ENCODE measurements at regions not wholly inside any gene's neighbourhood (a gene's known extent, or its start where the extent isn't known, plus 50 kb on each side); places are given as distances from the start of the nearest gene placed in this dataset.
"Not testable (repeated sequence)": the region's sequence is repeated elsewhere in the genome, so short reads cannot be mapped to it uniquely, and the experiment has no call there.

DNA sequence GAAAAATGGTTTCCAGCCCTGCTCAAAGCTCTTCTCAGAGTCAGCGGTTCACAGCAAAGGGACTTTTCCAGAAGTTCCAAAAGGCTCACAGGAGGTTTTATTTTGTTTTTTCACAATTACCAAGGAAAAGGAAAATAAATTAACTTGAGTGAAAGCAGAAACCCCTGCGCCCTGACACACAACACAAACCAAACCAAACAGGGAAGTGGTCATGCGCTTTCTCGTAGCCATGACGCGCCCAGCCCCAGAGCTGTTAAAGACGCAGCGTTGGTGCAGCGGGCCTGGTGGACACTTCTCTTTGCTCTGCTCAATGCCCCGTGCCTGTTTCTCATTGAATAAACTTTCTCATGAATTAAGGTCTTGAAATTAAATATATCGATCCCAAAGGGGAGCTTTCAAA, 134.4 kb upstream of the LYZL2 start:
- peak; percentile 37 for DNase-seq

DNA sequence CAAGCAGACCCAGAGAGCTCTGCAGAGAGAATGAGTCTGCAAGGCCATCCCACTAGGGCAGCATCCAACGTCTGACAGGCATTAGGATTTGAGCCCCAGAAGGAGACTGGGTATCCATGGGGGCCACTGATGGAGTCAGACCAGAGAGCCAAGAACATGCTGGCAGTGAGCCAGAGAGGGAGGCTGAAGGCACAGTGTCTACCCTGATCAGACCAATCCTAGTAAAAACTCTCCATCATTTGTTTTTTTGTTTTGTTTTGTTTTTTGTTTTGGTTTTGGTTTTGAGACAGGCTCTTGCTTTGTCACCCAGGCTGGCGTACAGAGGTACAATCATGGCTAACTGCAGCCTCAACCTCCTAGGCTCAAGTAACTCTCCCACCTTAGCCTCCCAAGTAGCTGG, 133.1 kb upstream of the LYZL2 start:
- DNase-seq = no peak

DNA sequence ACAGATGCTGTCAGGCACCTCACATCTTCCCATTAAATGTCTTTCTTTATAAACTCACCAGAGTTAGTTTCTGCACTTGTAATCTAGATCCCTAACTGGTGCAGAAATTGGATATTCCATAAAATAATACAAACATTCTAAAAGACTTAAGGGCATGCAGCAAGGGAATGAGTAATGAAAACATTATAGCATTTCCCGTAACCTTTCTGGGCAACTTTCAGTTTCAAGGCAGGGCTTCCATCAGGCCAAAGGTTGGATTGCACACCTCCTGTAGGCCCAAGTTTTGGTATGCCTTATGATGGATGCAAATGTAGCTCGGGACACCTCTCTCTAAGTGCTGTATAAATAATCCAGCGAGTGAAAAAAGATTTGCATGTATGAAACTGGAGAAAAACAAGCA, 129.9 kb upstream of the LYZL2 start:
- no peak for DNase-seq

DNA sequence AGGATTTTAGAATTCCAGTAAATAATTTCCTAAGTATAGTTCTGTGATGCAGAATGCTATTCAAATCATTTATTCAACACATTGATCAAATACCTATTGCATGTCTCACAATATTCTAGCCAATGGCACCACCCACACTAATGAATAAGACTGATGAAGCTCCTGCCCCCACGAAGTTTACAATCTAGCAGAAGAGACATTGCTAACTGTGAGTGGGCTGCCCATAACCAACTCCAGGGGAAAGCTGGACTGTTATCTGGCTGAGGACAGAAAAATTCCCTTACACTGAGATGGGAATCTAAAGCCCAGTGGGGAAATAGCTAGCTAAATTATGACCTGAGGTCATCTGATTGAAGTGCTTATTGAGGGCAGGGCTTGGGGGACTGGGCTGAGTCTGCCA, 128.8 kb upstream of the LYZL2 start:
- DNase-seq = no peak

DNA sequence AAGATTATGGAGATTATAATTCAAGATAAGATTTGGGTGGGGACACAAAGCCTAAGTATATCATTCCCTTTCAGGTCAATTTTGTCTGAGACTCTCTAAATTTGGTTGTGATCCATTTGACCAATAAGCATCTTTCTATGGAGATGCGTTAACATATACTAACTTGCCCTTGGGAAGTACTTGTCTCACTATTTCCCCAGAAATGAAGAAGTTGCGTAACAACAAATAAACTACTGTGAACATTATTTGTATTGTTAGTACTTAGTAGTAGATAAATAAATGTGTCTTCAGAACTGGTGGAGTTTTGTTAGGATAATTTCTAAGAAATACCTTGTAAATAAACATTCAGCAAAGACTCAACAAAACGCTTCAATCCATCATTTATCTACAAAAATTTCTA, 127.3 kb upstream of the LYZL2 start:
- DNase-seq = no peak

DNA sequence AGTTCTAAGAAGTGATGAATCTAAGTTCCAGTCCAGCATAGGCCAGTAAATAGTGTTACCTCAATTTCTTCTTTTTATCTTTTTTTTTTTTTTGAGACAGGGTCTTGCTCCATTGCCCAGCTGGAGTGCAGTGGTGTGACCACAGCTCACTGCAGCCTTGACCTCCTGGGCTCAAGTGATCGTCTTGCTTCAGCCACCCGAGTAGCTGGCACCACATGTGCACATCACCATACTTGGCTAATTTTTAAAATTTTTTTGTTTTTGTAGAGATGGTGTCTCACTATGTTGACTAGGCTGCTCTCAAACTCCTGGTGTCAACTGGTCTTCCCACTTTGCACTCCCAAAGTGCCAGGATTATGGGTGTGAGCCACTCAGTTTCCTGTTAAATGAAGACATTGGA, 126.6 kb upstream of the LYZL2 start:
- DNase-seq = no peak

DNA sequence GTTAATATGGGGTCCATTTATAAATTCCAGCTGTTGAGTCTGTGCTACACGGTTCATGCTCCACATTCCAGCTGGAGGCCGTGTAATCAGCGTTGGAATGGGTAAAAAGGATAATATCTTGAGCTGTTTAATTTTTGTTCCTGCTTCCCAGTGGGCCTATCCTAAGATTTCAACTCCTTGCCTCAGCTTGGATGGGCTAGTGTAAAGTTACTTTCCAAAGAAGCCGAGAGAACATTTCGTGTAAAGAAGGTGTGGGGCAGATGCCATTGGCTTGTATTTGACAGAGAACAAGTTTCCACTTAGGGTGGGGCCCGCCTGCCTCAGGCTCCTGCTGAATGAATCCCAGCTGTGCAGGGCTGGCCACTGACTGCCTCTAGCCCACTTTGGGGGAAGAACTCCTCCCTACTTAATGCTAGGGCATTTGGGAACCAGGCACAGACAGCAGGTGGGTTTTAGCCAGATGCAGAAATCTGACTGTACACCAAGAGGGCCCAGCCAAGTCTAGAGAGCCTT, 125.9 kb upstream of the LYZL2 start:
- no peak for DNase-seq

DNA sequence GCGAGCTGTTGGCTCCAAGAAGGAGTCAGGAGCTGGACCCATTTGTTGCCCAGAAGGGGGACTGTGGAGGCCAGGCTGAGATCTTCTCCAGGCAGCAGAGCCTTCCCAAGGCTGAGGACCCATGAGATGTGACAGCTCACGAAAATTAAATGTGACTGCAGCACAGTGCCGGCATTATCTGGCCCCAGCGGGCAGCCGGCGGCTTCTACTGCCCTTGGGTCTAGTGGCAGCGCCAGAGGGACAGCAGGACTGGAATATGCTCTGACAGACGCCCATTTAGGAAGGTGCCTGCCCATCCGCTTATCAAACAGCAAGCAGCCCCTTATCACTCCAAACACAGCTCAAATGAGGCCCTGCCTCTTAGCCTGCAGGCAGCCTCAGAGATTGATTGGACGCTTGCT, 122.9 kb upstream of the LYZL2 start:
- no peak for DNase-seq

DNA sequence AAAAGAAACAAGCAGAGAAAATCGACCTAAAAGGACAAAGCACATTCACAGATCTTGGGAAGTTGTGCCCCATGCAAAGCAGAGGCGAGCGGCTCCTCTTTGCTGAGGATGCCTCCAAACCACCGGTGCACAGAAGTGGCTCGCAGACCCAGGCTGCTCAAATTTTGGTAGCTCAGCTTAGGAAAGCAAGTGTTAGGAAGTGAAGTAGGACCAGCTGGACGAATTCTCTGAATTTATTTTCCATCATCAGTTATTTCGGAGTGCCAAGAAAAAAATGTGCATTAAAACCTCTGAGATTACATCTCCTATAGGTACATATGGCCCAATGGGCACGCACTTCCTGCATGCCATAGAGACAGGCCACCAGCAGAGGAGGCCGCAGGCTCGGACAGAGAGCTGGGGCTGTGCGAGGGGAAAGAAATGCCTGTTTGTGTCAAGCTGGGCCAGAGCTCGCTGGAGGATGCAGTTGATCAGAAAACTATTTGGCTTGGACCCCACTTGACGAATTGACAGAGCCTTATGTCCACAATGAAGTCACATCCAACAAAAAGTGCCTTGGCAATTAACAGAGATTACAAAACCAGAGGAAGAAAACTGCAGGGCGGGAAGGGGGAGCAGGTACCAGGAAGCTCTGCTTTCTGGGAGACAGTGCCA, 122.3 kb upstream of the LYZL2 start:
- DNase-seq = no peak

DNA sequence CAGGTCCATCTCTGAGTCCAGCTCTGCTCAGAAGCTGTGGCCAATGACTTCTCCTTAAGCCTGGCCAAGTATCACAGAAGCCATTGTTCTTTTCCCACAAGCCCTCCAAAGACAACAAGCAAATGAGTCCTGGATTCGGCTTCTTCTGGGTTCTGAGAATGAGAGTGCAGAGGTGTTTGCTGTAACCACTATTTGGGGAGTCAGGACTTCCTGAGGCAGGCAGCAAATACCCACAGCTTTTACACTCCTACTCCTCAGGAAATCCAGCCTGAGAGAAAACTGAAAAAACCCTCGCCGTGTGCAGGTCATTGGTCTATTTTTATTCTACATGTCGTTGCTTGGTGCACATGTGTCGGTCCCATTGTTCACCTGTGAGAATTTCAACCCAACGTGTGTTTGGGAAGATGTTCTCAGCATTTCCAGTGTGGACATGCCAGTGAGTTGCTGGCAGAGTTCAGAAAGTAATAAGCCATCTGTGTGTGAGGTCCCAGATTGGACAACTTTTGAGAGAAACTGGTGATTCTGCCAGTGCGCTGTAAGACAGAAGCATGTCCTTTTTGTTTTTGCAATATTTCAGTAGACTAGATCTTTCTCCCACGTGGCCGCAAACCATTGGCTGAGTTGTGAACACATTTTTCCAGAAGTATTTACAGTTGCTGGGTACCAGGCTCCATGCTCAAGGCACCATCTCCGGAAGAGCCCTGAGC, 121.6 kb upstream of the LYZL2 start:
- no peak for DNase-seq

DNA sequence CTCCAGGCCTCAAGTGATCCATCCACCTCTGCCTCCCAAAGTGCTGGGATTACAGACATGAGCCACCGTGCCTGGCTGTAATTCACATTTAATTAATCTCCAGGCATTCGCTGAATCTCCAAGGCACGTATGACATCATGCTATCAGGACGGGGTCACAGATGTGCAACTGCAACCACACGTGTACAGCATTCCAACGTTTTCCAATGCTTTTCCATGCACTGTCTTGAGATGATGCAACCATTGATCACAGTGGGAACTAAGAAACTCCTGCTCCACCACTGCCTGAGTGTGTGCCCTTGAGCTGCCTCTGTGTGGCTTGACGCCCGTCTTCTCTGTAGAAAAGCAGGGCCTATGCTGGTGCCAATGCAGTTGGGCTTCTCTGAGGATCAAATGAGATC, 119.8 kb upstream of the LYZL2 start:
- no peak for DNase-seq

DNA sequence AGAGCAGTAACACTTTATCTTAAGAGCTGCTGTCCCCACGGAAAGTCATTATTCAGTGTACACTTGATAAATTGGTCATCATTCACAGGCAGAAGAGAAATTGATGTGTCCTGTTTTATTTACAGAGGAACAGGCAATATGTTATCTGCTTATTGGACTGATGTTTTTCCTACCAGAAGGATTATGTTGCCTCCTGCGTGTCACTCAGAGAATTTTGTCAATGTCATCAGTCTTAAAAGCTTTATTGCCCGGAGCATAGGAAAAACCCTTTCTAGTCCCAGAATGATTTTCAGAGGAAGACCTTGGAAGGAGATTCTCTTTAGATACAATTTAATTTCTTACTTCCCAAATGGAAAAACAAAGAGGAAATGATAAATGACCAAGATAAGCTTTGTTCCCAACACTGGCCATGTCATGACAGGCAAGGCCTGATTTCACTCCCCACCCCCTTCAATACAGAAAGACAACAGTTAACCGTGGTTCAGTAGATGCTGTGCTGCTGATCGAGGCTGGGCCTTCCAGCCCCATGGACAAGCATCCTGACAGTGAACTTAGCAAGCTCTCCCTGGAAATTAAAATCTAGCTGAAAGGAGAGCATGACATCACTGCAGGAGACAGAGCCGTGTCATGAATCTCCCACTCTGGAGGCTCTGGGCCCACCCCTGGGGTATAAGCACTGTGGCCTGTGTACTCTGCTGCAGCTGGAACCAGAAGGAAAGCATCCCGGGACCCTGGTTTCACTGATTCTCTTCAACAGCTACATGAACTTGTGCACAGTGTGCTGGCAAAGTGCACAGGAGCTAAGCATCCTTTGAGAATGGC, 118.8 kb upstream of the LYZL2 start:
- DNase-seq = no peak

DNA sequence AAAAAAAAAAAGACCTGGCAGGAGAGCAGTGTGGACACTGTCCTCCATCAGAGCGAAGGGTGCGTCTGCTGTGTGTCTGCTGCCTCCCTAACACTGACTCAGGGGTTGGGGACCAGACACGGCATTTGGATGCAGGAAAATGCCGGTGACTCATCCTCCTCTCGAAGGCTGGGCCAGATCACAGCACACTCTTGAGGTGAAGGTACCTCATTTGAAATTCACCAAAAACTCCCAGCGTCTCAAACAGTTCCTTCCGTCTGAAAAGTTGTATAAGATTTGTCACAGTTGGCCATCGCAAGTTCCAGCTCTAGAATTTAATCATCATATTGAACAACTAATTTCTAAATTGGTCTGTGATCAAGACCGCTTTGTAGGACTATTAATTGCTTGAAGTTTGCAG, 118.1 kb upstream of the LYZL2 start:
- no peak for DNase-seq

DNA sequence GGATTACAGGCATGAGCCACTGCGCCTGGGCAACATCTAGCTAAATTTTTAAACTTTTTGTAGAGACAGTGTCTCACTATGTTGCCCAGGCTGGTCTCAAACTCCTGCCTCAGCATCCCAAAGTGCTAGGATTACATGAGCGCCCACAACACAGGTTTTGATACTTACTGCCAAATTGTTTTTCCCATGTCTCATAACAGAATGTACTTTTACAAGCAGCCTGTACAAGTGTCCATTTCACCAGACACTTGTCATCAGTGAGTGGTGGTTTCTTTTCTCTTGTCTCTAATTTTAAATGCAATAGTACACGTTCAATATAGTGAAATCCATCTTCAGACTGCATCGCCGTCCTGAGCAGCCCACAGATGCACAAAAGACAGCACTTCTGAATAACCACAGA, 116.4 kb upstream of the LYZL2 start:
- no peak for DNase-seq

DNA sequence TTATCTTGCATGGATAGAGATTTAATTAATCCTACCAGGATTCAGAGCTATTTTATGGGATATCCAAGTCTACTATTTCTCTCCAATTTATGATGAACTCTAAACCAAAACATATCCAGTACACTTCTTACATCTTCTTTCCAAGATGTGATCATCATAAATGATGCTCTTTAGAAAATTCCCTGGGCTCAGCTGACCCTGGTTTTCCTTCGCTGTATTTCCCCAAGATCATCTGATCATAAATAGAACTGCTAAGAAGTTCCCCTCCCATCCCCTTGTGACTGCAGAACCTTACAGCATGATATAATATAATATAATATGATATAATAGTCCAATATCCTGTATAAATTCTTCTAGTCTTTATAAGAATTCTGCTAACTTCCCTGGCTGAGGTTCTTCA, 114.6 kb upstream of the LYZL2 start:
- no peak for DNase-seq

DNA sequence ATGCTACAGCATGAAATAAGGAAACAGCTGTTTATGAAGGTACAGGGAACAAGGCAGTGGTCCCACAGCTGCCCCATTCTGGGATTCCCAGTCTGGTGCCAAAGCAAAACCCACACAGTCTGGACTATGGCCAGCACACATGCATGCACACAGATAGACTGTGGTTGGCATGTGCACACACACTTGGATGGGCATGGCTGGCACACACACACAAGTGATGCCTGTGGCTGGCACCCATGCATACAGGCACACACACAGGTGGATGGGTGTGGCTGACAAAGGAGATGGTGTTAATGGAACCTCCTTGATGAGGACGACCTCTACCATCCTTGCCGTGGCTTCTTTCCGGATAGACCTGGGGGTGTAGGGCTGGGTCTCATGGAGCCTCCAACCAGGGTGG, 114.0 kb upstream of the LYZL2 start:
- DNase-seq = no peak

DNA sequence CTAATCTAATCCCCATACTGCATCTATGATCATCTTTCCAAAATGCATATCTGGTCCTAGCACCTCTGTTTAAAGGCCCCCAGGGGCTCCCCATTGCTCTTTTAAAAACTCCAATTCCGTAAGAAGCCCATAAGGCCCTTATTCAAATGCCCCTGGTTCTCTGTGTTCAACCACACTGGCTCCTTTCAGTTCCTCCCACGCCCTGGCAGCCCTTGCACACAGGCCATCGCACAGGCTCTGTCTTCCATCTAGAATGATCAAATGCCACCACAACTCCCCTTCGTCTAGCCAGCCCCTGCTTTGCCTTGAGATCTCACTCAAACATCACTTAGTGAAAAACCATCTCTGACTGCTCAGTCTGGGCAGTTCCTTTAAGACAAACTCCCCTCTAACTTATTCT, 112.9 kb upstream of the LYZL2 start:
- no peak for DNase-seq

DNA sequence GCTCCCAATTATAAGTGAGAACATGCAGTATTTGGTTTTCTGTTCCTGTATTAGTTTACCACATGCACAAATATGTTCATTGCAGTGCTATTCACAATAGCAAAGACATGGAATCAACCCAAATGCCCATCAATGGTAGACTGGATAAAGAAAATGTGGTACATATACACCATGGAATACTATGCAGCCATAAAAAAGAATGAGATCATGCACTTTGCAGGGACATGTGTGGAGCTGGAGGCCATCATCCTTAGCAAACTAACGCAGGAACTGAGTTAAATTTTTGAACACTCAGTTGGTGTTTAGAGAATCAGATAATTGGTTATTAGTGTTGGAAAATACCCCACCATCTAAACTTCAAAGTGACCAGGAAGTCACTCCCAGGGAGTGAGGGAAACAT, 111.2 kb upstream of the LYZL2 start:
- not testable (repeated sequence) for DNase-seq

DNA sequence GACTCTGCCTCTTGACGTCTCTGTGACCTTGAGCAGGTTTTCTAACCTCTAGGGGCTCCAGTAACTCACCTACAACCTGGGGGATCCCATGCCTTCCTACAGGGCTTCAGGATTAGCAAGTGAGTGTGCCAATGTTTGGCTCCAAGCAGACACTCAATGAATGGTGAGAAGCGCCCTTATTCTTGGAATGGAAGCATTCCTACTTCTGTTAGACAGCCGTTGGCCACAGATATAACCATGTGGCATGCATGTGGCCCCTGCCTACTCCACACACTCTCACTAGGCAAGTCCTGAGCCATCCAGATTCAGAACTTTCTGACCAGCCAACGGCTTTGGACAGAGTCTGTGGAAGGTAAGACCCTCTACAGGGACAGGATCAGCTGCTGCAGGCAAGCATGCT, 108.9 kb upstream of the LYZL2 start:
- no peak for DNase-seq

DNA sequence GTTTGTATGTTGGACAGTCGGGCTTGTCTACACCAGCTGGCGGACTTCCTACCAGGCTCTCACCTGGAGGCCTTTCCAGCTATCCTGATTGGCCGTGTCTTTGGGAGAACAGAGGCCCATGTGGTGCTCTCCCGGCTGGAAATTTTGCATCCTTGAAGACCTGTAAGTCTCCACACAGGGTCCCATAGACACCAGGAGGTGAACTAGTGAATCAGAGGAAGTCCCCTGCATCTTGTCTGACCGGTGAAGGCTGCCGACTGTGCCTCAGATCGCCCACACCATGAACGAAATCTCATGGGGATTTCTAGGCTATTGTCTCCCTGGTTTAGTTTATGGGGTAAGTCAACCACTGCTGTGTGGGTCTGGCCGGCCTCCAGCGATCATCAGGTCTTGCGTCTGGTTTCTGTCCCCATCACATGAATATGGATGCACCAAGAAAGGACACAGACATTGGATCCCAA, 108.4 kb upstream of the LYZL2 start:
- no peak for DNase-seq

DNA sequence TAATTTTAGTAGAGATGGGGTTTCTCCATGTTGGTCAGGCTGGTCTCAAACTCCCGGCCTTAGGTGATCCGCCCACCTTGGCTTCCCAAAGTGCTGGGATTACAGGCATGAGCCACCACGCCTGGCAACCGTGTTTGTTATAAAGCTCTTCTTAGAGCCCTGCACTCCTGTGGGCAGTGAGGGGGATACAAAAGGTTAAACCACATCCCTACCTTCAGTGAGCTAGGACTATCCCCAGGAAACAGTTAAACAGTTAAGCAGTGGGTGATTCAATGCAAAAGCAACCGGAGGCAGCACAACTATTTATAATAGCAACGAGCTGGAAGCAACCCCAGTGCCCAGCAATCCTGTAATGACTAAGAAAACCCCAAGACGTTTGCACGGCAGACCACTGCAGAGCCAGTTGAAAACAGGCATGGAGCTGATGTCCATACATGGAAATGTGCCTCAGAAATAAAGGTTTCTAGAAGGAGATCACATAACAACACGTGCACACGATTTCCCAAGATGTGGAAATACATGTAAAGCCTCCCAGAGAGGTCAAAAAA, 107.2 kb upstream of the LYZL2 start:
- no peak for DNase-seq

DNA sequence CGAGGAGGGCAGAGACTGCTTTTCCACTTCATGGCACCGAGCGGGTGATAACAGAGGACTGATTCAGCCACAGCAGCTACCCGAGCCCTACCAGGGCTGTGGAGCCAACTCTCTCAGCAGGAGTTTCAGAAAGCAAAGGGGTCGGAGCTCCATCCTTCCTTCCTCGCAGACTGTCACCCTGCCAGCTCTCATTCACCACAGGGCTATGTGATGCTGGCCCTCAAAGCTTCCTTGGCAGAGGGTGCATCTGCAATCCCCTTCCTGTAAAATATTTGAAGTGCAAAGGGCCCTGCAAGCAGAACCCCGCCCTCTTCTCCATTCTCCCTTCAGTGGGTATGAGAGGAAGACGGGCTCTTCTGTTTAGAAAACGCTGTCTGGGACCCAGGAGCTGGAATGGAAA, 105.3 kb upstream of the LYZL2 start:
- DNase-seq = no peak

DNA sequence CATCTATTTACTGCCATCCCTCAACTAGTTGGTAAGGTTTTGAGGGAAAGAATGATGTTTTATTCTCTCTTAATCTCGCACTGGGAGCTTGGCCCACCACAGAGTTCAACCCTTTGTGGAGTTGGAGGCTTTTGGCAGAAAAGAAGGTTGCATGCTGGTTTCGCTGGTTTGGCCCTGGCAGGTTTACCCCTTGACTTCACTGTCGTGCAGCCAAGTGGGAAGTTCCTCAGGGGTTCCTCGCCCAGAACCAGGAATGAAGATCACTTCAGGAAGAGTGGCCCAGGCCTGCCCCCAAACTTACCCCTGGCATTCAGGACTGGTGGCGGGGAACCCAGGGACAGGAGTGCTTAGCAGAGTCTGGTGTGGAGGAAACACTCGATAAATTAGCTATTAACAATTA, 103.1 kb upstream of the LYZL2 start:
- DNase-seq = no peak
